ENCODE measurements at regions not wholly inside any gene's neighbourhood (a gene's known extent, or its start where the extent isn't known, plus 50 kb on each side); places are given as distances from the start of the nearest gene placed in this dataset.

GRCh38 chr5:123763201-123763600 is 251.2 kb downstream of the CSNK1G3 start:
- no peak for ATAC-seq
- no peak for TF ChIP-seq CTCF (IDR thresholded peaks at IDR 0.05)
- Histone ChIP-seq H3K36me3 (no peaks in the 10 kb centered on the region), H3K4me1 (no peaks in the 10 kb centered on the region), H3K27ac (no peak overlapping the region), H3K4me3 (no peak overlapping the region), H3K9me3 (peaks cover 4% of the 10 kb centered on the region), H3K27me3 (ENCODE audit: low read depth) (no peaks in the 10 kb centered on the region)
- no peak for DNase-seq
- intact Hi-C loops (cut with DNase I), result no loop called here

- no peak for TF ChIP-seq CTCF (IDR thresholded peaks at IDR 0.05)
- intact Hi-C loops (cut with DNase I), result no loop called here
- no peak for DNase-seq
Measured at GRCh38 chr5:123756816-123757215, 244.8 kb downstream of the CSNK1G3 start.

GRCh38 chr5:123756318-123756665 is 244.3 kb downstream of the CSNK1G3 start:
- ATAC-seq (no peak), DNase-seq (no peak)
- no peaks in the 10 kb centered on the region for H3K36me3 ChIP-seq
- H3K9me3 ChIP-seq, result no peaks in the 10 kb centered on the region
- no peak overlapping the region for H3K4me3 ChIP-seq
- intact Hi-C loops (cut with DNase I), result no loop called here
- TF ChIP-seq CTCF (IDR thresholded peaks at IDR 0.05), result no peak
- no peaks in the 10 kb centered on the region for H3K27me3 ChIP-seq (ENCODE audit: low read depth)
- no peak overlapping the region for H3K27ac ChIP-seq
- H3K4me1 ChIP-seq, result peaks cover 5% of the 10 kb centered on the region

More at GRCh38 chr5:123756816-123757215, 244.8 kb downstream of the CSNK1G3 start:
- no peaks in the 10 kb centered on the region for H3K27me3 ChIP-seq (ENCODE audit: low read depth)
- no peak overlapping the region for H3K4me3 ChIP-seq
- H3K4me1 ChIP-seq, result peaks cover 5% of the 10 kb centered on the region
- H3K9me3 ChIP-seq, result no peaks in the 10 kb centered on the region
- H3K27ac ChIP-seq, result no peak overlapping the region
- no peaks in the 10 kb centered on the region for H3K36me3 ChIP-seq
- no peak for ATAC-seq

GRCh38 chr5:123755653-123756317 is 243.8 kb downstream of the CSNK1G3 start:
- DNase-seq, result no peak
- TF ChIP-seq CTCF (IDR thresholded peaks at IDR 0.05), result no peak
- Histone ChIP-seq H3K9me3 (no peaks in the 10 kb centered on the region), H3K27me3 (ENCODE audit: low read depth) (no peaks in the 10 kb centered on the region), H3K36me3 (no peaks in the 10 kb centered on the region), H3K27ac (no peak overlapping the region), H3K4me1 (peaks cover 5% of the 10 kb centered on the region), H3K4me3 (no peak overlapping the region)
- intact Hi-C loops (cut with DNase I), result no loop called here
- ATAC-seq, result no peak

GRCh38 chr5:123754908-123755307 is 242.9 kb downstream of the CSNK1G3 start:
- no peak for TF ChIP-seq CTCF (IDR thresholded peaks at IDR 0.05)
- intact Hi-C loops (cut with DNase I), result no loop called here
- Histone ChIP-seq H3K27ac (no peak overlapping the region), H3K36me3 (no peaks in the 10 kb centered on the region), H3K4me1 (peaks cover 5% of the 10 kb centered on the region), H3K27me3 (ENCODE audit: low read depth) (no peaks in the 10 kb centered on the region), H3K4me3 (no peak overlapping the region), H3K9me3 (no peaks in the 10 kb centered on the region)
- no peak for ATAC-seq
- DNase-seq, result no peak
